HCT116 (cell line): ENCODE measurements at regions not wholly inside any gene's neighbourhood (a gene's known extent, or its start where the extent isn't known, plus 50 kb on each side); places are given as distances from the start of the nearest gene placed in this dataset.

Experiments
- ATF3 ChIP-seq: IDR thresholded peaks from 2 replicates; pipeline ENCODE4 v1.6.1; 2012
- CTCF ChIP-seq, 3 experiments: fragments of 200-600 bp in 1 of 3; sonication (generic) in 1 of 3; IDR thresholded peaks in 2 of 3; conservative IDR thresholded peaks in 1 of 3; 2 replicates each; pipeline ENCODE4 v1.5.1; 2012 to 2017; ENCODE audit warnings: low read depth in 2 of 3, low read length in 2 of 3, antibody characterized with exemption in 1 of 3, borderline replicate concordance in 1 of 3, control low read depth in 1 of 3, mild to moderate bottlenecking in 1 of 3, mixed read lengths in 1 of 3, mixed run types in 1 of 3, moderate library complexity in 1 of 3; ENCODE audit not compliant: insufficient read depth in 1 of 3
- EGR1 ChIP-seq: IDR thresholded peaks from 2 replicates; pipeline ENCODE4 v1.6.1; 2012; ENCODE audit warnings: low read depth
- EZH2 ChIP-seq: fragments of 200-600 bp; sonication (generic); IDR thresholded peaks from 2 replicates; pipeline ENCODE4 v1.6.1; 2017; ENCODE audit warnings: antibody characterized with exemption, mixed run types
- EZH2phosphoT487 ChIP-seq: fragments of 200-600 bp; IDR thresholded peaks from 2 replicates; pipeline ENCODE4 v1.6.1; 2018; ENCODE audit warnings: antibody characterized with exemption, borderline replicate concordance
- JUND ChIP-seq: IDR thresholded peaks from 2 replicates; pipeline ENCODE4 v1.6.1; 2012
- MAX ChIP-seq: IDR thresholded peaks from 2 replicates; pipeline ENCODE4 v1.6.1; 2012
- POLR2A ChIP-seq: IDR thresholded peaks from 2 replicates; pipeline ENCODE4 v1.7.0; 2011; ENCODE audit warnings: borderline replicate concordance; ENCODE audit not compliant: insufficient read depth, insufficient read length; ENCODE audit errors: extremely low read depth
- POLR2AphosphoS5 ChIP-seq: IDR thresholded peaks from 2 replicates; pipeline ENCODE4 v1.6.1; 2011; ENCODE audit warnings: mild to moderate bottlenecking, low read depth, low read length, moderate library complexity
- RAD21 ChIP-seq: IDR thresholded peaks from 2 replicates; pipeline ENCODE4 v1.6.1; 2012; ENCODE audit warnings: low read depth, mild to moderate bottlenecking
- REST ChIP-seq: IDR thresholded peaks from 2 replicates; pipeline ENCODE4 v1.6.1; 2012; ENCODE audit warnings: low read depth
- SP1 ChIP-seq: IDR thresholded peaks from 2 replicates; pipeline ENCODE4 v1.6.1; 2012; ENCODE audit warnings: low read depth
- YY1 ChIP-seq: IDR thresholded peaks from 2 replicates; pipeline ENCODE4 v1.6.1; 2011; ENCODE audit warnings: low read length, low read depth, moderate library complexity, mild to moderate bottlenecking; ENCODE audit not compliant: insufficient replicate concordance; ENCODE audit errors: extremely low read depth
- ZNF274 ChIP-seq: fragments of 200-500 bp; sonication (Bioruptor generic); IDR thresholded peaks from 2 replicates; pipeline ENCODE4 v1.6.1; 2014; ENCODE audit warnings: mild to moderate bottlenecking, low read depth, low read length, inconsistent platforms

GRCh38 chr1:199585392-199585791, 442.1 kb upstream of the NR5A2 start:
- no peak for TF ChIP-seq CTCF (IDR thresholded peaks at IDR 0.05 in 2 of 3, conservative IDR thresholded peaks at IDR 0.05 in 1 of 3; ENCODE audit: borderline replicate concordance in 1 of 3, insufficient read depth in 1 of 3, low read depth in 2 of 3, low read length in 2 of 3)
- no peak for TF ChIP-seq POLR2A
- no peak for TF ChIP-seq EZH2phosphoT487
- no peak for TF ChIP-seq EZH2
- no peak for TF ChIP-seq EGR1
- TF ChIP-seq YY1: no peak
- no peak for TF ChIP-seq POLR2AphosphoS5
- no peak for TF ChIP-seq ATF3
- TF ChIP-seq REST: no peak
- no peak for TF ChIP-seq RAD21
- no peak for TF ChIP-seq JUND
- TF ChIP-seq ZNF274: no peak
- TF ChIP-seq SP1: no peak
- TF ChIP-seq MAX: no peak
